HG02759 (cell line): ENCODE measurements at regions not wholly inside any gene's neighbourhood (a gene's known extent, or its start where the extent isn't known, plus 50 kb on each side); places are given as distances from the start of the nearest gene placed in this dataset.

Source experiments
- ATAC-seq: cut with Tn5 transposase; IDR thresholded peaks from one replicate; pipeline ENCODE4 v1.9.1; 2021; ENCODE audit warnings: mild to moderate bottlenecking, moderate library complexity; ENCODE audit not compliant: unreplicated experiment

- ATAC-seq: no peak
Measured at GRCh38 chr3:44185396-44185915, 56.2 kb upstream of the TOPAZ1 start.

- ATAC-seq: no peak
Measured at GRCh38 chr3:44186111-44186672, 55.5 kb upstream of the TOPAZ1 start.

GRCh38 chr3:44186712-44187111 is 55.0 kb upstream of the TOPAZ1 start:
- ATAC-seq: no peak
